Mesothelial cell of epicardium (in vitro differentiated cells): ENCODE measurements at regions not wholly inside any gene's neighbourhood (a gene's known extent, or its start where the extent isn't known, plus 50 kb on each side); places are given as distances from the start of the nearest gene placed in this dataset.

Experiments
- DNase-seq, 2 experiments: peaks; one replicate each; pipeline ENCODE4 v3.0.0; 2021; ENCODE audit warnings: low spot score in 2 of 2; ENCODE audit not compliant: unreplicated experiment in 2 of 2
- H3K27ac Mint-ChIP-seq: 2 replicates; pipeline ENCODE4 v1.8.0; 2021; ENCODE audit warnings: mixed read lengths
- H3K27me3 Mint-ChIP-seq: 2 replicates; pipeline ENCODE4 v1.8.0; 2021; ENCODE audit warnings: low read depth, mixed read lengths
- H3K36me3 Mint-ChIP-seq: 2 replicates; pipeline ENCODE4 v1.8.0; 2021; ENCODE audit warnings: mixed read lengths
- H3K4me1 Mint-ChIP-seq: 2 replicates; pipeline ENCODE4 v1.8.0; 2021; ENCODE audit warnings: mixed read lengths
- H3K4me3 Mint-ChIP-seq: 2 replicates; pipeline ENCODE4 v1.8.0; 2021; ENCODE audit warnings: mild to moderate bottlenecking, moderate library complexity, mixed read lengths
- H3K9me3 Mint-ChIP-seq: 2 replicates; pipeline ENCODE4 v1.8.0; 2021; ENCODE audit warnings: mixed read lengths
- CTCF ChIP-seq: fragments of 200-600 bp; sonication (generic); IDR thresholded peaks from one replicate; pipeline ENCODE4 v1.5.0; 2021; ENCODE audit warnings: antibody characterized with exemption; ENCODE audit not compliant: unreplicated experiment

GRCh38 chr19:56949626-56950025 lies 109.1 kb upstream of the PEG3 start:
- no peak for TF ChIP-seq CTCF
- Mint-ChIP-seq H3K27me3 (no peaks in the 10 kb centered on the region), H3K36me3 (peaks cover 9% of the 10 kb centered on the region), H3K9me3 (peaks cover 67% of the 10 kb centered on the region), H3K4me1 (no peaks in the 10 kb centered on the region), H3K4me3 (no peak overlapping the region), H3K27ac (no peak overlapping the region)
- DNase-seq = no peak

GRCh38 chr19:56951672-56952071 lies 111.1 kb upstream of the PEG3 start:
- Mint-ChIP-seq H3K36me3 (peaks cover 9% of the 10 kb centered on the region), H3K27ac (no peak overlapping the region), H3K4me1 (no peaks in the 10 kb centered on the region), H3K4me3 (no peak overlapping the region), H3K9me3 (peaks cover 70% of the 10 kb centered on the region), H3K27me3 (no peaks in the 10 kb centered on the region)
- TF ChIP-seq CTCF = no peak
- no peak for DNase-seq

- Mint-ChIP-seq H3K4me1 (no peaks in the 10 kb centered on the region), H3K4me3 (no peak overlapping the region), H3K27ac (no peak overlapping the region), H3K36me3 (peaks cover 8% of the 10 kb centered on the region), H3K9me3 (peaks cover 72% of the 10 kb centered on the region), H3K27me3 (no peaks in the 10 kb centered on the region)
- no peak for TF ChIP-seq CTCF
- no peak for DNase-seq
Observed at GRCh38 chr19:56953470-56953869, 112.9 kb upstream of the PEG3 start.

- Mint-ChIP-seq H3K9me3 (peaks cover 71% of the 10 kb centered on the region), H3K27me3 (no peaks in the 10 kb centered on the region), H3K4me3 (no peak overlapping the region), H3K4me1 (no peaks in the 10 kb centered on the region), H3K27ac (no peak overlapping the region), H3K36me3 (peaks cover 7% of the 10 kb centered on the region)
- TF ChIP-seq CTCF = no peak
- DNase-seq = no peak
Observed at GRCh38 chr19:56955637-56956216, 115.2 kb upstream of the PEG3 start.

GRCh38 chr19:56956503-56957226 lies 116.1 kb upstream of the PEG3 start:
- no peak overlapping the region for H3K27ac Mint-ChIP-seq
- DNase-seq = no peak
- no peak for TF ChIP-seq CTCF
- no peak overlapping the region for H3K4me3 Mint-ChIP-seq
- no peaks in the 10 kb centered on the region for H3K4me1 Mint-ChIP-seq
- no peaks in the 10 kb centered on the region for H3K27me3 Mint-ChIP-seq
- H3K9me3 Mint-ChIP-seq = peaks cover 68% of the 10 kb centered on the region
- peaks cover 4% of the 10 kb centered on the region for H3K36me3 Mint-ChIP-seq
